ENCODE measurements at regions not wholly inside any gene's neighbourhood (a gene's known extent, or its start where the extent isn't known, plus 50 kb on each side); places are given as distances from the start of the nearest gene placed in this dataset.

- no peak for DNase-seq
These were observed 166.1 kb downstream of the BCOR start for GRCh38 chrX:39931529-39932282.

GRCh38 chrX:39935411-39936064 lies 162.2 kb downstream of the BCOR start:
- no peak for DNase-seq

GRCh38 chrX:39936886-39937770 lies 160.6 kb downstream of the BCOR start:
- DNase-seq, result no peak

GRCh38 chrX:39938466-39938865 lies 159.3 kb downstream of the BCOR start:
- no peak for DNase-seq

GRCh38 chrX:39939678-39940077 lies 158.1 kb downstream of the BCOR start:
- no peak for DNase-seq

GRCh38 chrX:39941332-39941920 lies 156.3 kb downstream of the BCOR start:
- DNase-seq, result peak; percentile 74

- DNase-seq, result no peak
These were observed 153.3 kb downstream of the BCOR start for GRCh38 chrX:39944416-39944815.

GRCh38 chrX:39945709-39946108 lies 152.0 kb downstream of the BCOR start:
- no peak for DNase-seq

- peak; percentile 82 for DNase-seq
These were observed 150.9 kb downstream of the BCOR start for GRCh38 chrX:39946822-39947221.

GRCh38 chrX:39948582-39948981 lies 149.2 kb downstream of the BCOR start:
- no peak for DNase-seq

GRCh38 chrX:39950018-39950688 lies 147.6 kb downstream of the BCOR start:
- peak; percentile 35 for DNase-seq

GRCh38 chrX:39952989-39953388 lies 144.8 kb downstream of the BCOR start:
- DNase-seq, result no peak

- peak; percentile 26 for DNase-seq
These were observed 143.9 kb downstream of the BCOR start for GRCh38 chrX:39953879-39954278.

GRCh38 chrX:39954851-39955250 lies 142.9 kb downstream of the BCOR start:
- DNase-seq, result no peak

GRCh38 chrX:39955625-39956024 lies 142.1 kb downstream of the BCOR start:
- DNase-seq, result no peak

- DNase-seq, result no peak
These were observed 140.9 kb downstream of the BCOR start for GRCh38 chrX:39956803-39957394.

GRCh38 chrX:39957816-39958566 lies 139.8 kb downstream of the BCOR start:
- DNase-seq, result peak; percentile 9

GRCh38 chrX:39958850-39959249 lies 138.9 kb downstream of the BCOR start:
- DNase-seq, result no peak

GRCh38 chrX:39960219-39960618 lies 137.5 kb downstream of the BCOR start:
- DNase-seq, result no peak

GRCh38 chrX:39961441-39961840 lies 136.3 kb downstream of the BCOR start:
- no peak for DNase-seq

GRCh38 chrX:39965051-39965573 lies 132.6 kb downstream of the BCOR start:
- no peak for DNase-seq
